Left colon (tissue), 2 donors: ENCODE measurements at regions not wholly inside any gene's neighbourhood (a gene's known extent, or its start where the extent isn't known, plus 50 kb on each side); places are given as distances from the start of the nearest gene placed in this dataset.
"Not testable (repeated sequence)": the region's sequence is repeated elsewhere in the genome, so short reads cannot be mapped to it uniquely, and the experiment has no call there.

Experiments
- ATAC-seq: fragments of 200-7000 bp; cut with Tn5 transposase; one replicate; pipeline ENCODE4 v1.9.1; 2020; ENCODE audit warnings: mild to moderate bottlenecking, moderate library complexity
- DNase-seq, 2 donors: peaks; one replicate each; pipeline ENCODE4 v3.0.0-alpha.2; 2020
- intact Hi-C, 2 donors: fragments of 100-400 bp; cut with DNase I in 1 of 2; cut with micrococcal nuclease in 1 of 2; formaldehyde crosslinking; loops; one replicate each; pipeline versions ENCODE4 v1.11.2 to v1.14.0; 2022; cut with DNase I, micrococcal nuclease
- donor health status: DM: no; HTN: no; CAD: no.
- donor health status: DM: yes; HTN: yes; CAD: no.

GRCh38 chr4:179325181-179325580, 1882.9 kb upstream of the AGA start:
- DNase-seq (no peak), ATAC-seq (no peak)
- intact Hi-C loops, result no loop called here

GRCh38 chr4:179328627-179329026, 1886.4 kb upstream of the AGA start:
- DNase-seq (no peak), ATAC-seq (no peak)
- intact Hi-C loops, result no loop called here

GRCh38 chr4:179331362-179331761, 1889.1 kb upstream of the AGA start:
- intact Hi-C loops, result no loop called here
- no peak for ATAC-seq
- DNase-seq, result no peak

GRCh38 chr4:179344861-179345260, 1902.6 kb upstream of the AGA start:
- no peak for ATAC-seq
- intact Hi-C loops, result no loop called here
- no peak for DNase-seq

GRCh38 chr4:179352221-179352620, 1910.0 kb upstream of the AGA start:
- ATAC-seq (no peak), DNase-seq (no peak)
- intact Hi-C loops, result no loop called here

GRCh38 chr4:179353786-179354185, 1911.5 kb upstream of the AGA start:
- ATAC-seq, result no peak
- DNase-seq, result no peak
- intact Hi-C loops, result no loop called here

GRCh38 chr4:179361978-179362486, 1919.8 kb upstream of the AGA start:
- ATAC-seq (no peak), DNase-seq (no peak)
- intact Hi-C loops, result no loop called here

- DNase-seq, intact Hi-C loops, ATAC-seq: not testable (repeated sequence)
Measured at GRCh38 chr4:179365932-179366331, 1923.7 kb upstream of the AGA start.

GRCh38 chr4:179372242-179372641, 1930.0 kb upstream of the AGA start:
- ATAC-seq (no peak), DNase-seq (no peak)
- intact Hi-C loops, result no loop called here

GRCh38 chr4:179372746-179373145, 1930.5 kb upstream of the AGA start:
- DNase-seq, result no peak
- no peak for ATAC-seq
- intact Hi-C loops, result no loop called here

- ATAC-seq, DNase-seq, intact Hi-C loops: not testable (repeated sequence)
Measured at GRCh38 chr4:179378847-179379246, 1936.6 kb upstream of the AGA start.

GRCh38 chr4:179392787-179393186, 1950.5 kb upstream of the AGA start:
- intact Hi-C loops, result no loop called here
- DNase-seq, result no peak
- ATAC-seq, result no peak

GRCh38 chr4:179398414-179398813, 1956.2 kb upstream of the AGA start:
- intact Hi-C loops, result no loop called here
- DNase-seq (no peak), ATAC-seq (no peak)

- no peak for DNase-seq
- intact Hi-C loops, result no loop called here
Measured at GRCh38 chr4:179399054-179399782, 1957.0 kb upstream of the AGA start.

GRCh38 chr4:179415037-179415846, 1973.0 kb upstream of the AGA start:
- DNase-seq (no peak), ATAC-seq (no peak)
- intact Hi-C loops, result no loop called here

More at GRCh38 chr4:179399054-179399782, 1957.0 kb upstream of the AGA start:
- ATAC-seq, result no peak

- DNase-seq (no peak), ATAC-seq (no peak)
- intact Hi-C loops, result no loop called here
Measured at GRCh38 chr4:179415847-179416223, 1973.6 kb upstream of the AGA start.

- ATAC-seq (no peak), DNase-seq (no peak)
- intact Hi-C loops, result no loop called here
Measured at GRCh38 chr4:179417357-179417756, 1975.1 kb upstream of the AGA start.

- intact Hi-C loops, result no loop called here
- ATAC-seq, result no peak
- DNase-seq, result no peak
Measured at GRCh38 chr4:179437962-179438361, 1995.7 kb upstream of the AGA start.

GRCh38 chr4:179441596-179441995, 1999.4 kb upstream of the AGA start:
- DNase-seq (no peak), ATAC-seq (no peak)
- intact Hi-C loops, result no loop called here

- intact Hi-C loops, result no loop called here
- DNase-seq (no peak), ATAC-seq (no peak)
Measured at GRCh38 chr4:179447308-179447707, 2005.1 kb upstream of the AGA start.
